ENCODE measurements at regions not wholly inside any gene's neighbourhood (a gene's known extent, or its start where the extent isn't known, plus 50 kb on each side); places are given as distances from the start of the nearest gene placed in this dataset.

GRCh38 chr3:72636969-72637597 is 211.2 kb downstream of the SHQ1 start:
- H3K27me3 ChIP-seq (ENCODE audit: control insufficient read depth, insufficient read depth, low read length): peaks cover 28% of the 10 kb centered on the region
- no peak overlapping the region for H3K9ac ChIP-seq (ENCODE audit: low read depth, low read length)
- no peak overlapping the region for H3K4me3 ChIP-seq (ENCODE audit: low read length)
- H3K9me3 ChIP-seq (replicated peaks; ENCODE audit: low read length): peaks cover 3% of the 10 kb centered on the region
- no peak overlapping the region for H3K4me2 ChIP-seq (ENCODE audit: low read length)
- H3K4me1 ChIP-seq (ENCODE audit: control insufficient read depth, insufficient read depth, low read length): no peaks in the 10 kb centered on the region
- no peaks in the 10 kb centered on the region for H3K36me3 ChIP-seq (ENCODE audit: insufficient read depth, low read length)

DNA sequence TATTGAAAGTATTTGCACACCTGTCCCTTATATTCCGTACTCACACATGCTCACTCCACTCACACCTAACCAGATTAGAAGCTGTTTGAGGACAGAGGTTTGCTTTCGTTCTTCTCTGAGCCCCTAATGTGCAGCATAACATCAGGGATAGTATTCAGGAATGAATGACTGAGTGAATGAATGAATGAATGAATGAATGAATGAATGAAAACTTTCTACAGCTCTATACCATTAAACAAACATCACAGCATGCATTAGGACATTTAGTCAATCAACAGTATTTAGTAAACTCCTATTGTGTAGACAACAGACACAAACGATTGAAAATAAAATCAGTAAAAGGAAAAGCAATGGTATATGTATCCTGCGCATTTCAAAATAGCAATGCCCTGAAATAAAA is 212.7 kb downstream of the SHQ1 start:
- Histone ChIP-seq H3K4me3 (ENCODE audit: low read length) (no peak overlapping the region), H3K4me1 (ENCODE audit: control insufficient read depth, insufficient read depth, low read length) (no peaks in the 10 kb centered on the region)

DNA sequence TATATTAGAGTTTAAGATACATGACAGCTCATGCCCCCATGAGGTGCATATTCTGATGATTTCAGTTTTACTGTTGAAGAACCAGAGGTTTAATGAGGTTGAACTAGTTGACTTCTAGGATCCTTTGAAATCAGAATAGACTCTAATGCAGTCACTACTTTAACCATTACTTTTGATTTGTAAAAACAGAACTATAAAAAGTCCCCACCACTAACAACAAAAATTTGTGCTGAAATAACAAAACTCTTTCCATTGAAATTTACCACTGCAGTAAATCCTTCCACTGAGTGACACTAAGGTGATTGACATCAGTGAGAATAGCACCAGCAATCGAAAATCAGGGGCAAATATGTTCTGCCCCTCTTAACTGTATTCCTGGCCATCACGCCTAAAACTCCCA is 214.1 kb downstream of the SHQ1 start:
- Histone ChIP-seq H3K4me1 (ENCODE audit: control insufficient read depth, insufficient read depth, low read length) (no peaks in the 10 kb centered on the region), H3K4me3 (ENCODE audit: low read length) (no peak overlapping the region), H3K9ac (ENCODE audit: low read depth, low read length) (no peak overlapping the region), H3K4me2 (ENCODE audit: low read length) (no peak overlapping the region), H3K27me3 (ENCODE audit: control insufficient read depth, insufficient read depth, low read length) (peaks cover 33% of the 10 kb centered on the region), H3K36me3 (ENCODE audit: insufficient read depth, low read length) (no peaks in the 10 kb centered on the region), H3K9me3 (replicated peaks; ENCODE audit: low read length) (peaks cover 3% of the 10 kb centered on the region)

More for the DNA sequence above, 212.7 kb downstream of the SHQ1 start:
- Histone ChIP-seq H3K36me3 (ENCODE audit: insufficient read depth, low read length) (no peaks in the 10 kb centered on the region), H3K9ac (ENCODE audit: low read depth, low read length) (no peak overlapping the region), H3K27me3 (ENCODE audit: control insufficient read depth, insufficient read depth, low read length) (peaks cover 28% of the 10 kb centered on the region), H3K9me3 (replicated peaks; ENCODE audit: low read length) (peaks cover 3% of the 10 kb centered on the region), H3K4me2 (ENCODE audit: low read length) (no peak overlapping the region)

GRCh38 chr3:72633534-72633933 is 214.7 kb downstream of the SHQ1 start:
- Histone ChIP-seq H3K4me2 (ENCODE audit: low read length) (no peak overlapping the region), H3K9me3 (replicated peaks; ENCODE audit: low read length) (peaks cover 3% of the 10 kb centered on the region), H3K27me3 (ENCODE audit: control insufficient read depth, insufficient read depth, low read length) (peaks cover 33% of the 10 kb centered on the region), H3K4me1 (ENCODE audit: control insufficient read depth, insufficient read depth, low read length) (no peaks in the 10 kb centered on the region), H3K4me3 (ENCODE audit: low read length) (no peak overlapping the region), H3K9ac (ENCODE audit: low read depth, low read length) (no peak overlapping the region), H3K36me3 (ENCODE audit: insufficient read depth, low read length) (no peaks in the 10 kb centered on the region)

DNA sequence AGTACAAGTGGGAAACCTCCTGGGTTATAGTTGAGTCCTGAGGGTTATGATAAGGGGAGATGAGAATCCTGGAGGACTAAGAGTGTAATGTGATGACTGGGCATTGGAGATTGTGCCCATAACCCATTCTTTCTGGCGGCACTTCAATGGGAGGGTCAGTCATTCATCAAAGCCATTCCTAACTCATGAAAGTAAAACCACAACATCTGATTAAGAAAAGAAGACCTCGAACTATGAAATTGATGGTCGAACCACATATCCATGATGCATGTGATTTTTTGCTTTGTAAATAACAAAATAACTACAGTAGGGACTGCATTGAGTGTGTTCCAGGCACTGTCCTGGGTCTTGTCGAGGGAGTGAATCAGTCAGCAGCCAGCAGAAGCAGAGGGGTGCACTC is 215.1 kb downstream of the SHQ1 start:
- peaks cover 32% of the 10 kb centered on the region for H3K27me3 ChIP-seq (ENCODE audit: control insufficient read depth, insufficient read depth, low read length)
- H3K4me1 ChIP-seq (ENCODE audit: control insufficient read depth, insufficient read depth, low read length): no peaks in the 10 kb centered on the region
- H3K4me3 ChIP-seq (ENCODE audit: low read length): no peak overlapping the region
- peaks cover 3% of the 10 kb centered on the region for H3K9me3 ChIP-seq (replicated peaks; ENCODE audit: low read length)
- no peak overlapping the region for H3K4me2 ChIP-seq (ENCODE audit: low read length)
- H3K36me3 ChIP-seq (ENCODE audit: insufficient read depth, low read length): no peaks in the 10 kb centered on the region
- H3K9ac ChIP-seq (ENCODE audit: low read depth, low read length): no peak overlapping the region

DNA sequence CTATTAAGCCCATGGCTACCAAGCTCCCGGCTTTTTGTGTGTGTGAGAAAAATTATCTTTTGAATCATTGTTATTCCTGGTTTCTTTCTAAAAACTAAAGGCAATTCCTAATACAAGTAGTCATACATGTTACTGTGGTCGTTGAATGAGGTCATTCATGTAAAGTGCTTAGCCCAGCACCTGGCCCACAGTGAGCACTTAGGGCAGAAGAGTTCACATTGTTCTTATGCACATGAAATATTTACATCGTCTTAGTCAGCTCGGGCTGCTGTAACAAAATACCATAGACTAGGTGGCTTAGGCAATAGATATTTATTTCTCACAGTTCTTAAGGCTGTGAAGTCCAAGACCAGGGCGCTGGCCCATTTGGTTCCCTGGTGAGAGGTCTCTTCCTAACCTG is 216.1 kb downstream of the SHQ1 start:
- no peaks in the 10 kb centered on the region for H3K4me1 ChIP-seq (ENCODE audit: control insufficient read depth, insufficient read depth, low read length)

DNA sequence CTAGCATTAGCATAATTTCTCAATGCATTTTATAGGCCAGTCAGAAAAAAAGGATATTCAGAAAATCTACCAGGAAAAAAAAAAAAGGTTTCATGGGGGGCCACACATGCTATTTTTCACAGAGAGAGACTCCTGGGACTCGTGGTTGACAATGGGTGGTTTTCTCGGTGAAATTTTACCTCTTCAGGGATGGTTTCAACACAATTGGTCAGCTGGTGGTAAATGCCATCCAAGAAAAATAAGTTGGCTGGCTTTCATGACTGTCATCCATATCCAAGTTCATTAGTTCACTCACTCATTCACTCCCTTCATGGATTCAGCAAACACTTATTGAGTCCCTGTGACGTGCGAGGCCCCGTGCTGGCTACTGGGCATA is 217.3 kb downstream of the SHQ1 start:
- no peak overlapping the region for H3K4me3 ChIP-seq (ENCODE audit: low read length)
- H3K36me3 ChIP-seq (ENCODE audit: insufficient read depth, low read length): no peaks in the 10 kb centered on the region
- H3K9ac ChIP-seq (ENCODE audit: low read depth, low read length): no peak overlapping the region
- H3K27me3 ChIP-seq (ENCODE audit: control insufficient read depth, insufficient read depth, low read length): peaks cover 23% of the 10 kb centered on the region
- H3K9me3 ChIP-seq (replicated peaks; ENCODE audit: low read length): peaks cover 3% of the 10 kb centered on the region
- no peak overlapping the region for H3K4me2 ChIP-seq (ENCODE audit: low read length)
- H3K4me1 ChIP-seq (ENCODE audit: control insufficient read depth, insufficient read depth, low read length): no peaks in the 10 kb centered on the region

More for the DNA sequence above, 216.1 kb downstream of the SHQ1 start:
- peaks cover 3% of the 10 kb centered on the region for H3K9me3 ChIP-seq (replicated peaks; ENCODE audit: low read length)
- no peaks in the 10 kb centered on the region for H3K36me3 ChIP-seq (ENCODE audit: insufficient read depth, low read length)
- peaks cover 28% of the 10 kb centered on the region for H3K27me3 ChIP-seq (ENCODE audit: control insufficient read depth, insufficient read depth, low read length)
- no peak overlapping the region for H3K4me3 ChIP-seq (ENCODE audit: low read length)
- H3K9ac ChIP-seq (ENCODE audit: low read depth, low read length): no peak overlapping the region
- no peak overlapping the region for H3K4me2 ChIP-seq (ENCODE audit: low read length)

- H3K4me3 ChIP-seq (ENCODE audit: low read length): no peak overlapping the region
- no peaks in the 10 kb centered on the region for H3K4me1 ChIP-seq (ENCODE audit: control insufficient read depth, insufficient read depth, low read length)
- peaks cover 3% of the 10 kb centered on the region for H3K9me3 ChIP-seq (replicated peaks; ENCODE audit: low read length)
- H3K9ac ChIP-seq (ENCODE audit: low read depth, low read length): no peak overlapping the region
- H3K4me2 ChIP-seq (ENCODE audit: low read length): no peak overlapping the region
- no peaks in the 10 kb centered on the region for H3K36me3 ChIP-seq (ENCODE audit: insufficient read depth, low read length)
- peaks cover 22% of the 10 kb centered on the region for H3K27me3 ChIP-seq (ENCODE audit: control insufficient read depth, insufficient read depth, low read length)
Observed at GRCh38 chr3:72630327-72630968, 217.8 kb downstream of the SHQ1 start.

- no peak overlapping the region for H3K9ac ChIP-seq (ENCODE audit: low read depth, low read length)
- H3K9me3 ChIP-seq (replicated peaks; ENCODE audit: low read length): peaks cover 3% of the 10 kb centered on the region
- no peak overlapping the region for H3K4me2 ChIP-seq (ENCODE audit: low read length)
- H3K4me1 ChIP-seq (ENCODE audit: control insufficient read depth, insufficient read depth, low read length): no peaks in the 10 kb centered on the region
- H3K36me3 ChIP-seq (ENCODE audit: insufficient read depth, low read length): no peaks in the 10 kb centered on the region
- no peak overlapping the region for H3K4me3 ChIP-seq (ENCODE audit: low read length)
- H3K27me3 ChIP-seq (ENCODE audit: control insufficient read depth, insufficient read depth, low read length): peaks cover 11% of the 10 kb centered on the region
Observed at GRCh38 chr3:72629191-72629631, 219.0 kb downstream of the SHQ1 start.

GRCh38 chr3:72628065-72628464 is 220.2 kb downstream of the SHQ1 start:
- H3K9me3 ChIP-seq (replicated peaks; ENCODE audit: low read length): peaks cover 3% of the 10 kb centered on the region
- no peak overlapping the region for H3K4me3 ChIP-seq (ENCODE audit: low read length)
- peaks cover 8% of the 10 kb centered on the region for H3K27me3 ChIP-seq (ENCODE audit: control insufficient read depth, insufficient read depth, low read length)
- no peak overlapping the region for H3K9ac ChIP-seq (ENCODE audit: low read depth, low read length)
- no peaks in the 10 kb centered on the region for H3K4me1 ChIP-seq (ENCODE audit: control insufficient read depth, insufficient read depth, low read length)
- H3K36me3 ChIP-seq (ENCODE audit: insufficient read depth, low read length): no peaks in the 10 kb centered on the region
- H3K4me2 ChIP-seq (ENCODE audit: low read length): no peak overlapping the region

- Histone ChIP-seq H3K9ac (ENCODE audit: low read depth, low read length) (no peak overlapping the region), H3K4me2 (ENCODE audit: low read length) (no peak overlapping the region), H3K27me3 (ENCODE audit: control insufficient read depth, insufficient read depth, low read length) (peaks cover 13% of the 10 kb centered on the region), H3K36me3 (ENCODE audit: insufficient read depth, low read length) (no peaks in the 10 kb centered on the region), H3K4me1 (ENCODE audit: control insufficient read depth, insufficient read depth, low read length) (no peaks in the 10 kb centered on the region), H3K4me3 (ENCODE audit: low read length) (no peak overlapping the region), H3K9me3 (replicated peaks; ENCODE audit: low read length) (peaks cover under 1% of the 10 kb centered on the region)
Observed at GRCh38 chr3:72627271-72627670, 221.0 kb downstream of the SHQ1 start.
